ENCODE measurements at regions not wholly inside any gene's neighbourhood (a gene's known extent, or its start where the extent isn't known, plus 50 kb on each side); places are given as distances from the start of the nearest gene placed in this dataset.
"Not testable (repeated sequence)": the region's sequence is repeated elsewhere in the genome, so short reads cannot be mapped to it uniquely, and the experiment has no call there.

DNA sequence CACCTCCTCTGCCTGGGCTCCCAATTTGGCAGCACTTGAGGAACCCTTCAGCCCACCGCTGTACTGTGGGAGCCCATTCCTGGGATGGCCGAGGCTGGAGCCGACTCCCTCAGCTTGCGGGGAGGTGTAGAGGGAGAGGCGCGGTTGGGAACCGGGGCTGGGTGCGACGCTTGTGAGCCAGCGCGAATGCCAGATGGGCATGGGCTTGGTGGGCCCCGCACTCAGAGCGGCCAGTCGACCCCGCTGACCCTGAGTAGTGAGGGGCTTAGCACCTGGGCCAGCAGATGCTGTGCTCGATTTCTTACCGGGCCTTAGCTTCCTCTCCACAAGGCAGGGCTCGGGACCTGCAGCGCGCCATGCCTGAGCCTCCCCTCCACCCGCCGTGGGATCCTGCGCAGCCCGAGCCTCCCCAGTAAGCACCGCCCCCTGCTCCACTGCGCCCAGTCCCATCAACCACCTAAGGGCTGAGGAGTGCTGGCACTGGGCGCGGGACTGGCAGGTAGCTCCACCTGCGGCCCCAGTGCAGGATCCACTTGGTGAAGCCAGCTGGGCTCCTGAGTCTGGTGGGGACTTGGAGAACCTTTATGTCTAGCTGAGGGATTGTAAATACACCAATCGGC is 58.3 kb upstream of the DEFB108B start:
- ATAC-seq (no peak), DNase-seq (no peak)
- no peak overlapping the region for H3K27ac ChIP-seq
- TF ChIP-seq POLR2A (IDR thresholded peaks at IDR 0.05) = no peak
- TF ChIP-seq, protein P1, sequence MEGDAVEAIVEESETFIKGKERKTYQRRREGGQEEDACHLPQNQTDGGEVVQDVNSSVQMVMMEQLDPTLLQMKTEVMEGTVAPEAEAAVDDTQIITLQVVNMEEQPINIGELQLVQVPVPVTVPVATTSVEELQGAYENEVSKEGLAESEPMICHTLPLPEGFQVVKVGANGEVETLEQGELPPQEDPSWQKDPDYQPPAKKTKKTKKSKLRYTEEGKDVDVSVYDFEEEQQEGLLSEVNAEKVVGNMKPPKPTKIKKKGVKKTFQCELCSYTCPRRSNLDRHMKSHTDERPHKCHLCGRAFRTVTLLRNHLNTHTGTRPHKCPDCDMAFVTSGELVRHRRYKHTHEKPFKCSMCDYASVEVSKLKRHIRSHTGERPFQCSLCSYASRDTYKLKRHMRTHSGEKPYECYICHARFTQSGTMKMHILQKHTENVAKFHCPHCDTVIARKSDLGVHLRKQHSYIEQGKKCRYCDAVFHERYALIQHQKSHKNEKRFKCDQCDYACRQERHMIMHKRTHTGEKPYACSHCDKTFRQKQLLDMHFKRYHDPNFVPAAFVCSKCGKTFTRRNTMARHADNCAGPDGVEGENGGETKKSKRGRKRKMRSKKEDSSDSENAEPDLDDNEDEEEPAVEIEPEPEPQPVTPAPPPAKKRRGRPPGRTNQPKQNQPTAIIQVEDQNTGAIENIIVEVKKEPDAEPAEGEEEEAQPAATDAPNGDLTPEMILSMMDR (IDR thresholded peaks at IDR 0.05 in 4 of 5, conservative IDR thresholded peaks at IDR 0.05 in 1 of 5) = no peak
- no peak overlapping the region for H3K4me3 ChIP-seq
- no peaks in the 10 kb centered on the region for H3K27me3 ChIP-seq
- in situ Hi-C loops (cut with MboI; ENCODE audit: low sequenced_read_pairs in 4 of 4) (no loop called here), intact Hi-C loops (cut with DNase I; ENCODE audit: low total_unique reads) (no loop called here)
- no peaks in the 10 kb centered on the region for H3K4me1 ChIP-seq
- H3K9me3 ChIP-seq = no peaks in the 10 kb centered on the region
- no peaks in the 10 kb centered on the region for H3K36me3 ChIP-seq

DNA sequence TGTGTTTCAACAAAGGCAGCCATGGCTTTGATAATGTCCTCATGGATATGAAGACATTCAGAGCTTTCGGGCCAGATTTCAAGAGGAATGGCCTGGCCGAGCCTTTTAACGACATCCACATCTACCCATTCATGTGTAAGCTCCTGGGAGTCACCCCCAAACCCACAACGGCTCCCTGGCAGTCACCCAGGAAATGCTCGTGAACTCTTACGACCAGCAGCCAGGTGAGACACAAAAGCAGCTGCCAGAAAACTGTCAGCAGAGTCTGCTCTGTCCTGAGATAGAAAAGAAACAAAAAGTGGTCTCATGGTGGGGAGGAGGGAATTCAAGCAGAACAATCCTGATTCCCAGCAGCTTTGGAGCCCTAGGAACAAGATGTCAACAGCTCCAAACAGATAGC is 52.9 kb upstream of the DEFB108B start:
- H3K36me3 ChIP-seq; H3K27me3 ChIP-seq; H3K4me3 ChIP-seq; H3K9me3 ChIP-seq; H3K27ac ChIP-seq; in situ Hi-C loops (cut with MboI; ENCODE audit: low sequenced_read_pairs in 4 of 4); DNase-seq; H3K4me1 ChIP-seq; ATAC-seq: not testable (repeated sequence)
- intact Hi-C loops (cut with DNase I; ENCODE audit: low total_unique reads) = loop anchor here (10.0 kb wide), 2 partner anchors 245 to 325 kb away; partner anchors contain the start of genes LAMTOR1 and TOMT

DNA sequence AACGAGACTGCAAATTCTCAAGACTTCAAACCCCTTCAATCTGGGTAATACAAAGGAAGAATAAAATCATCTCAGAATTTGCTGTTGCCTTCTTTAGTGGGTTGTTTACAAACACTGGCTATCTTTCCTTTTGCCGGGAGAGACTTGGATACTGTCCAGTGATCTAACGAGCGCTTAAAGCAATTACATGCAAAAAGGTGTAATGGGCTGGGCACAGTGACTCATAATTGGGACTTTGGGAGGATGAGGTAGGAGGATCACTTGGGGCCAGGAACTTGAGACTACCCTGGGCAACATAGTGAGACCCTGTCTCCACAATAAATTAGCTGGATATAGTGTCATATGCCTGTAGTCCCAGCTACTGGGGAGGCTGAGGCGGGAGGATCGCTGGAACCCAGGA is 52.2 kb upstream of the DEFB108B start:
- ATAC-seq; DNase-seq; H3K4me3 ChIP-seq; H3K27me3 ChIP-seq; H3K27ac ChIP-seq; H3K9me3 ChIP-seq; in situ Hi-C loops (cut with MboI; ENCODE audit: low sequenced_read_pairs in 4 of 4); H3K4me1 ChIP-seq; H3K36me3 ChIP-seq: not testable (repeated sequence)
- intact Hi-C loops (cut with DNase I; ENCODE audit: low total_unique reads) = loop anchor here (10.0 kb wide), 2 partner anchors 244 to 324 kb away; partner anchors contain the start of genes LAMTOR1 and TOMT

DNA sequence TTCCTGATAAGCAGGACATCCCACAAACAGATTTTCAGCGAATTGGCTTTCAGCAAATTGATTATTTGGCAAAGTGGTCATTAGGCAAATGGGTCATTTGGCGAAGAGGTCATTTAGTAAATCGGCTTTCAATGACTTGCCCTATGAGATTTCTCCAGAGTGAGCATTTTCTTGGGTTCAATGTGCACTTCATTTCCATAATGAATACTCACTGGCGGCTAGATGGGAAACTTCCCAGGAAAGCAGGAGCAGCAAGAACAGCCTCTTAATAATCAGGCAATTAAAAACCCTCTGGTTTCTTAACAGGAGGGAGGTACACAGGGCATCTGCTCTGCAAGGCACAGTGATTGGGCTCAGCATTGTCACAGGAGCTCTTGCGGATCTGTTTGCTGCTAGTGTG is 51.5 kb upstream of the DEFB108B start:
- H3K4me1 ChIP-seq; H3K4me3 ChIP-seq; in situ Hi-C loops (cut with MboI; ENCODE audit: low sequenced_read_pairs in 4 of 4); H3K27ac ChIP-seq; DNase-seq; H3K36me3 ChIP-seq; ATAC-seq; H3K27me3 ChIP-seq; H3K9me3 ChIP-seq: not testable (repeated sequence)
- intact Hi-C loops (cut with DNase I; ENCODE audit: low total_unique reads) = loop anchor here (10.0 kb wide), 2 partner anchors 243 to 323 kb away; partner anchors contain the start of genes LAMTOR1 and TOMT

DNA sequence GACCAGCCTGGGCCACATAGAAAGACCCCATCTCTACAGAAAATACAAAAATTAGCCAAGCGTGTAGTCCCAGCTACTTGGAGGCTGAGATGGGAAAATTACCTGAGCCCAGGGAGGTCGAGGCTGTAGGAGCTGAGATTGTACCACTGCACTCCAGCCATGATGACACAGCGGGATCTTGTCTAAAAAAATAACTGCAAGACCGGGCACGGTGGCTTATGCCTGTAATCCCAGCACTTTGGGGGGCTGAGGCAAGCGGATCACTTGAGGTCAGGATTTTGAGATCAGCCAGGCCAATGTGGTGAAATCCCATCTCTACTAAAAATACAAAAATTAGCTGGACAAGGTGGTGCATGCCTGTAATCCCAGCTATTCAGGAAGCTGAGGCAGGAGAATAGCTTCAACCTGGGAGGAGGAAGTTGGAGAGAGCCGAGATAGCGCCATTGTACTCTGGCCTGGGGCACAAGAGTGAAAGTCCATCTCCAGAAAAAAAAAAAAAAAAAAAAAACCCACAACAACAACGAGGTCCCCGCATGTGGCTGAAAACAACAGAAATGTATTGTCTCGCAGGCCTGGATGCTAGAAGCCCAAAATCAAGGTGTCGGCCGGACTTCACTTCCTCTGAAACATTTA is 50.7 kb upstream of the DEFB108B start:
- H3K27ac ChIP-seq; DNase-seq; H3K36me3 ChIP-seq; H3K4me3 ChIP-seq; in situ Hi-C loops (cut with MboI; ENCODE audit: low sequenced_read_pairs in 4 of 4); H3K9me3 ChIP-seq; H3K27me3 ChIP-seq; H3K4me1 ChIP-seq; ATAC-seq: not testable (repeated sequence)
- intact Hi-C loops (cut with DNase I; ENCODE audit: low total_unique reads) = loop anchor here (10.0 kb wide), 2 partner anchors 242 to 322 kb away; partner anchors contain the start of genes LAMTOR1 and TOMT

DNA sequence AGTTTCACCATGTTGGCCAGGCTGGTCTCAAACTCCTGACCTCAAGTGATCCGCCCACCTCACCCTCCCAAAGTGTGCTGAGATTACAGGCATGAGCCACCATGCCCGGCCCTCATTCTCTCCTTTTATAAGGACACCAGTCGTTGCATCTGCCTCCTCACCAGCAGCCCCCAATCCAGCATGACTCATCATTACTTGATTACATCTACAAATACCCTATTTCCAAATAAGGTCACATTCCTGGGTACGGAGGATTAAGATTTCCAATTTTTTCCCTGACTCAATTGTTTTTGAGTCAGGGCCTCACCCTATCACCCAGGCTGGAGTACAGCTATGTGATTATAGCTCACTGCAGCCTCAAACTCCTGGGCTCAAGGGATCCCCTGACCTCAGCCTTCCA is 49.8 kb upstream of the DEFB108B start:
- ATAC-seq; H3K4me1 ChIP-seq; DNase-seq; H3K36me3 ChIP-seq; H3K27me3 ChIP-seq; H3K27ac ChIP-seq; H3K9me3 ChIP-seq; H3K4me3 ChIP-seq; in situ Hi-C loops (cut with MboI; ENCODE audit: low sequenced_read_pairs in 4 of 4): not testable (repeated sequence)
- intact Hi-C loops (cut with DNase I; ENCODE audit: low total_unique reads) = loop anchor here (10.0 kb wide), 2 partner anchors 242 to 322 kb away; partner anchors contain the start of genes LAMTOR1 and TOMT

Data from gastrocnemius medialis (tissue), 4 donors.